Esophagus muscularis mucosa (tissue), 4 donors: ENCODE measurements at regions not wholly inside any gene's neighbourhood (a gene's known extent, or its start where the extent isn't known, plus 50 kb on each side); places are given as distances from the start of the nearest gene placed in this dataset.

Experiments used
- DNase-seq: peaks from one replicate; pipeline ENCODE4 v3.0.0-alpha.2; 2017; ENCODE audit errors: extremely low spot score
- H3K27ac ChIP-seq, 4 donors: fragments of 200-600 bp; sonication (generic); replicated peaks in 1 of 4; 1 replicate in 3 of 4; 2 replicates in 1 of 4; pipeline ENCODE4 v1.5.1; 2016 to 2019; ENCODE audit warnings: mild to moderate bottlenecking in 1 of 4
- H3K27me3 ChIP-seq, 4 donors: fragments of 200-600 bp; sonication (generic); one replicate each; pipeline versions ENCODE4 v1.5.1 to v1.6.0; 2016 to 2019
- H3K36me3 ChIP-seq, 4 donors: fragments of 200-600 bp; sonication (generic); one replicate each; pipeline ENCODE4 v1.5.1; 2016 to 2019
- H3K4me1 ChIP-seq, 4 donors: fragments of 200-600 bp; sonication (generic); one replicate each; pipeline ENCODE4 v1.5.1; 2016 to 2019
- H3K4me3 ChIP-seq, 4 donors: fragments of 200-600 bp; sonication (generic); 1 replicate in 2 of 4; 2 replicates in 2 of 4; pipeline ENCODE4 v1.5.1; 2016 to 2019; ENCODE audit warnings: mild to moderate bottlenecking in 4 of 4, moderate library complexity in 1 of 4
- H3K9me3 ChIP-seq, 4 donors: fragments of 200-600 bp; sonication (generic); 1 replicate in 3 of 4; 2 replicates in 1 of 4; pipeline ENCODE4 v1.5.1; 2016 to 2019
- EP300 ChIP-seq: sonication (generic); formaldehyde crosslinking; IDR thresholded peaks from one replicate; pipeline ENCODE4 v1.6.1; 2017; ENCODE audit warnings: antibody characterized with exemption
- POLR2A ChIP-seq: fragments of 450-650 bp; IDR thresholded peaks from one replicate; pipeline ENCODE4 v1.6.1; 2017; ENCODE audit warnings: antibody characterized with exemption, moderate library complexity, mild to moderate bottlenecking, low read depth
- POLR2AphosphoS5 ChIP-seq, 2 donors: sonication (generic); formaldehyde crosslinking; IDR thresholded peaks; one replicate each; pipeline ENCODE4 v1.6.1; 2017; ENCODE audit warnings: antibody characterized with exemption in 2 of 2
- WGBS: methylation state at CpG from one replicate; pipeline ENCODE4 v1.1.5; 2018; 5-methylcytosine and 5-hydroxymethylcytosine counted together
- intact Hi-C: fragments of 100-400 bp; cut with DNase I; formaldehyde crosslinking; loops from one replicate; pipeline ENCODE4 v1.15.1; 2023
- TF ChIP-seq, protein P1 (sequence below), 3 experiments: fragments of 200-600 bp in 2 of 3; fragments of 450-650 bp in 1 of 3; sonication (generic) in 2 of 3; IDR thresholded peaks; one replicate each; pipeline ENCODE4 v1.5.1; 2017 to 2019; ENCODE audit warnings: antibody characterized with exemption in 3 of 3, mild to moderate bottlenecking in 2 of 3, moderate library complexity in 1 of 3

DNA sequence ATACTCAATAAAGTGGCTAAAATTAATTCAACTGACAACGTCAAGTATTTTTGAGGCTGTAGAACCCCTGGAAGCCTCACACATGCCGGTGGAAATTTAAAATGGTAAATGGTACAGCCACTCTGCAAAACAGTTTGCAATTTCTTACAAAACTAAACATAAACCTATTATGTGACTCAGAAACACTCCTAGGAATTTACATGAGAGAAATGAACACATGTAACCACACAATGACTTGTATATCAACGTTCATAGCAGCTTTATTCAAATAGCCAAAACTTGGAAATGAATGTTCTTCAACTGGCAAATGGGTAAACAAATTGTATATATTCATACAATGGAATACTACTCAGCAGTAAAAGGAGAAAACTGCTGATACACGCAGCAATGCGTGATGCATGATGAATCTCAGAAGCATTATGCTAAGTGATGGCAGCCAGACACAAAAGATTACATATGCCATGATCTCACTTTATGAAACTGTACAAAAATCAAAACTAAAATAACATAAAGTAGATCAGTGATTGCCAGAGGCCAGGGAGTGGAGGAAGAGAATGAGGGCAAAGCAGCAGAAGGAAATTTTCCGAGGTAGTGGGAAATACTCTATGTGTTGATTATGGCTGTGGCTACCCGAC, 112.5 kb downstream of the FAM50B start:
- Histone ChIP-seq H3K4me1 (peaks cover 0 to 5% (median 0%) of the 10 kb centered on the region in 4 donors), H3K4me3 (no peak overlapping the region), H3K27ac (no peak overlapping the region), H3K27me3 (no peaks in the 10 kb centered on the region), H3K36me3 (no peaks in the 10 kb centered on the region), H3K9me3 (no peaks in the 10 kb centered on the region)
- no peak for TF ChIP-seq POLR2A
- no peak for TF ChIP-seq POLR2AphosphoS5 (IDR thresholded peaks at IDR 0.05)
- TF ChIP-seq, protein P1, sequence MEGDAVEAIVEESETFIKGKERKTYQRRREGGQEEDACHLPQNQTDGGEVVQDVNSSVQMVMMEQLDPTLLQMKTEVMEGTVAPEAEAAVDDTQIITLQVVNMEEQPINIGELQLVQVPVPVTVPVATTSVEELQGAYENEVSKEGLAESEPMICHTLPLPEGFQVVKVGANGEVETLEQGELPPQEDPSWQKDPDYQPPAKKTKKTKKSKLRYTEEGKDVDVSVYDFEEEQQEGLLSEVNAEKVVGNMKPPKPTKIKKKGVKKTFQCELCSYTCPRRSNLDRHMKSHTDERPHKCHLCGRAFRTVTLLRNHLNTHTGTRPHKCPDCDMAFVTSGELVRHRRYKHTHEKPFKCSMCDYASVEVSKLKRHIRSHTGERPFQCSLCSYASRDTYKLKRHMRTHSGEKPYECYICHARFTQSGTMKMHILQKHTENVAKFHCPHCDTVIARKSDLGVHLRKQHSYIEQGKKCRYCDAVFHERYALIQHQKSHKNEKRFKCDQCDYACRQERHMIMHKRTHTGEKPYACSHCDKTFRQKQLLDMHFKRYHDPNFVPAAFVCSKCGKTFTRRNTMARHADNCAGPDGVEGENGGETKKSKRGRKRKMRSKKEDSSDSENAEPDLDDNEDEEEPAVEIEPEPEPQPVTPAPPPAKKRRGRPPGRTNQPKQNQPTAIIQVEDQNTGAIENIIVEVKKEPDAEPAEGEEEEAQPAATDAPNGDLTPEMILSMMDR (IDR thresholded peaks at IDR 0.05), result no peak
- no peak for TF ChIP-seq EP300
- no peak for DNase-seq
- 87% methylated on average over 7 of the region's 7 CpGs for WGBS
- intact Hi-C loops, result no loop called here

GRCh38 chr6:3962291-3963280, 113.4 kb downstream of the FAM50B start:
- no peak overlapping the region for H3K27ac ChIP-seq
- no peaks in the 10 kb centered on the region for H3K36me3 ChIP-seq
- H3K27me3 ChIP-seq, result no peaks in the 10 kb centered on the region
- no peak for TF ChIP-seq POLR2AphosphoS5 (IDR thresholded peaks at IDR 0.05)
- TF ChIP-seq, protein P1 (IDR thresholded peaks at IDR 0.05), result no peak
- no peak for TF ChIP-seq EP300
- no peak for TF ChIP-seq POLR2A
- intact Hi-C loops, result no loop called here
- 88% methylated on average over 7 of the region's 7 CpGs for WGBS
- peaks cover 0 to 5% (median 0%) of the 10 kb centered on the region in 4 donors for H3K4me1 ChIP-seq
- no peak overlapping the region for H3K4me3 ChIP-seq
- H3K9me3 ChIP-seq, result no peaks in the 10 kb centered on the region
- DNase-seq, result no peak

- Histone ChIP-seq H3K27me3 (no peaks in the 10 kb centered on the region), H3K4me1 (peaks cover 0 to 5% (median 0%) of the 10 kb centered on the region in 4 donors), H3K36me3 (no peaks in the 10 kb centered on the region), H3K4me3 (no peak overlapping the region), H3K27ac (no peak overlapping the region), H3K9me3 (no peaks in the 10 kb centered on the region)
- TF ChIP-seq POLR2A, result no peak
- TF ChIP-seq EP300, result no peak
- TF ChIP-seq, protein P1 (IDR thresholded peaks at IDR 0.05), result no peak
- no peak for TF ChIP-seq POLR2AphosphoS5 (IDR thresholded peaks at IDR 0.05)
- intact Hi-C loops, result no loop called here
- WGBS, result 83% methylated on average over 4 of the region's 4 CpGs
- DNase-seq, result no peak
Observed at GRCh38 chr6:3963426-3963825, 114.3 kb downstream of the FAM50B start.

DNA sequence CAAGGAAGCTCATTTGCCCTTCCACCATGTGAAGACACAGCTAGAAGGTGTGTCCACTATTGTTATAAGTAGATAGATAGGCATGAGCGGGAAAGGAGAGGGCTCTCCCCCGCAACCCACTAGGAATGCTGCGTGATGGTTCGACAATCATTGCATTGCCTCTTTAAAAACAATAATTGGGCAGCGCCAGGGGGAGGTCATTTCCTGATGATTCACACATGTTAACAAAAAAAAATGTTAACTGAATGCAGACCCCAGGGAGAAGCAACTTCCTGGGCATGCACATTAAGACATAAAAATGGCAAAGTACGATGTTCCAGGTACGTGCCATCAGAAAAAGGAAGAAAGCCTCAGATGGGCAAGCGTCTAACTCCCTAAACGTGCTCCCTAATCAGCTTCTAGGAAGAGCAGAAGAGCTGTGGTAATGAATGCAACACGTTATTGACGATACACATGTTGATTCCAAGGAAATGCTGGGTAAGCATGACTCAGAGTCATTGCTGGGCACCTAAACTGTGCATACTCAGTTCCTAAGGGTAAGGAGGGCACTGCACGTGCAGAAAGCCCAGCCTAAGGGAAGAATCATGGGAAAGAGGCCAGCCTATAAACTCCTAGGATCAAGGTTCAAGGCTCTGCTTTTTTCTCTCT, 113.7 kb downstream of the FAM217A start:
- Histone ChIP-seq H3K36me3 (no peaks in the 10 kb centered on the region), H3K4me3 (no peak overlapping the region), H3K9me3 (no peaks in the 10 kb centered on the region), H3K4me1 (peaks cover 0 to 5% (median 0%) of the 10 kb centered on the region in 4 donors), H3K27me3 (no peaks in the 10 kb centered on the region), H3K27ac (no peak overlapping the region)
- 81% methylated on average over 12 of the region's 12 CpGs for WGBS
- DNase-seq, result no peak
- TF ChIP-seq POLR2AphosphoS5 (IDR thresholded peaks at IDR 0.05) (no peak), POLR2A (no peak), EP300 (no peak)
- TF ChIP-seq, protein P1 (IDR thresholded peaks at IDR 0.05), result no peak
- intact Hi-C loops, result no loop called here
